Fibroblast of lung (primary cell): ENCODE measurements at regions not wholly inside any gene's neighbourhood (a gene's known extent, or its start where the extent isn't known, plus 50 kb on each side); places are given as distances from the start of the nearest gene placed in this dataset.

Source experiments
- DNase-seq, 2 donors: peaks; one replicate each; pipeline versions ENCODE4 v3.0.0 to v3.0.0-alpha.2; 2010; ENCODE audit warnings: low read depth in 2 of 2
- H2AFZ ChIP-seq: 2 replicates; pipeline ENCODE4 v1.5.1; 2012; ENCODE audit warnings: low read length, control low read depth, inconsistent platforms
- H3K27ac ChIP-seq: 2 replicates; pipeline ENCODE4 v1.5.1; 2011; ENCODE audit warnings: low read length, control low read depth; ENCODE audit not compliant: insufficient read depth
- H3K27me3 ChIP-seq: 2 replicates; pipeline ENCODE4 v1.5.1; 2011; ENCODE audit warnings: mild to moderate bottlenecking, low read length; ENCODE audit not compliant: control insufficient read depth, insufficient read depth
- H3K36me3 ChIP-seq: 2 replicates; pipeline ENCODE4 v1.5.1; 2011; ENCODE audit warnings: low read length; ENCODE audit not compliant: control insufficient read depth, insufficient read depth
- H3K4me1 ChIP-seq: 2 replicates; pipeline ENCODE4 v1.5.1; 2011; ENCODE audit warnings: low read length; ENCODE audit not compliant: control insufficient read depth, insufficient read depth; ENCODE audit errors: extremely low read depth
- H3K4me2 ChIP-seq: 2 replicates; pipeline ENCODE4 v1.5.1; 2011; ENCODE audit warnings: low read length, control low read depth; ENCODE audit not compliant: insufficient read depth; ENCODE audit errors: extremely low read depth
- H3K4me3 ChIP-seq, 4 experiments: fragments of 200-600 bp in 1 of 4; sonication (generic) in 1 of 4; replicated peaks in 1 of 4; 2 replicates each; pipeline ENCODE4 v1.5.1; 2011 to 2016; ENCODE audit warnings: low read length in 4 of 4, low read depth in 3 of 4, mild to moderate bottlenecking in 3 of 4, control low read depth in 2 of 4, inconsistent platforms in 1 of 4, mixed read lengths in 1 of 4; ENCODE audit not compliant: insufficient read depth in 1 of 4; ENCODE audit errors: control extremely low read depth in 1 of 4
- H3K79me2 ChIP-seq: 2 replicates; pipeline ENCODE4 v1.5.1; 2012; ENCODE audit warnings: mild to moderate bottlenecking, low read length, inconsistent platforms; ENCODE audit not compliant: control insufficient read depth, insufficient read depth
- H3K9ac ChIP-seq: 2 replicates; pipeline ENCODE4 v1.5.1; 2011; ENCODE audit warnings: mild to moderate bottlenecking, low read length, control low read depth; ENCODE audit not compliant: insufficient read depth
- H3K9me3 ChIP-seq: 2 replicates; pipeline ENCODE4 v1.5.1; 2012; ENCODE audit warnings: low read depth, low read length; ENCODE audit not compliant: control insufficient read depth, insufficient read depth
- H4K20me1 ChIP-seq: 2 replicates; pipeline ENCODE4 v1.5.1; 2011; ENCODE audit warnings: low read length; ENCODE audit not compliant: control insufficient read depth, insufficient read depth; ENCODE audit errors: extremely low read depth
- EZH2 ChIP-seq: IDR thresholded peaks from 2 replicates; pipeline ENCODE4 v1.5.1; 2012; ENCODE audit warnings: low read length, control low read depth, mild to moderate bottlenecking; ENCODE audit errors: missing control alignments
- TF ChIP-seq, protein P1 (sequence below), 2 donors: IDR thresholded peaks in 1 of 2; conservative IDR thresholded peaks in 1 of 2; 1 replicate in 1 of 2; 2 replicates in 1 of 2; pipeline ENCODE4 v1.5.1; 2011 to 2012; ENCODE audit warnings: low read length in 2 of 2, control low read depth in 1 of 2, inconsistent platforms in 1 of 2, low read depth in 1 of 2, mild to moderate bottlenecking in 1 of 2

DNA sequence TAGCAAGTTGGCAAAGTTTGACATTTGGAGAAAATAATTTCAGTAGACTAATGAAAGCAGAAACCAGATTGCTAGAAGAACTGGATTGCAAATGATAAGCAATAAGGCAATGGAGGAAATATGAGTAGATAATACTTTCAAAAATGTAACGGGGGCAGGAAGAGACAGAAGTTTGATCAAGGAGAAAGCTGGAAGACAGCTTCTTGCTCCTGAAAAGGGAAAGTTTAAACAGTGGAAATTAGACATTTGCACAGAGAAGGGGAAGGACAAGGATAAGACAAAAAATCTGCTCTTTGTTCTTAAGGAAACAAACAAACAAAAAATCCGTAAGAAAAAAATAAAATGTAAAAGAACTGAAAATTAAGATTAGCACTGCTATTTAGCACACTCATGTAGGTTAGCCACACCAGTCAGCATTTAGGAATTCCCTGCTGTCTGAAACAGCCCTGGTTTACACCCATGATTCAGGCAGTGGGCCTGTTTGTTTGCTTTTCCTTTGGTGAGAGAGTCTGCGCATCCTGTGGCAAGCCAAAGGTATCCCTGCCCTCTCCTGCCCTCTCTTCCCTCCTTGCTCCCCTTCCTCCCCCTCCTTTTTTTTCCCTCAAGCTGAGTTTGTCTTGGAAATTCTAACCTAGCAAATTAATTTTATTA lies 104.3 kb upstream of the CAV2 start:
- Histone ChIP-seq H3K4me1 (peaks cover 9% of the 10 kb centered on the region), H3K79me2 (no peaks in the 10 kb centered on the region), H3K27ac (peak overlapping the region; percentile 56), H2AFZ (no peak overlapping the region), H3K9me3 (no peaks in the 10 kb centered on the region), H3K9ac (no peak overlapping the region), H3K36me3 (no peaks in the 10 kb centered on the region), H4K20me1 (no peaks in the 10 kb centered on the region), H3K4me3 (no peak overlapping the region), H3K27me3 (no peaks in the 10 kb centered on the region), H3K4me2 (peak overlapping the region; percentile 60)
- DNase-seq, result peak; percentile 78 to 98
- TF ChIP-seq, protein P1, sequence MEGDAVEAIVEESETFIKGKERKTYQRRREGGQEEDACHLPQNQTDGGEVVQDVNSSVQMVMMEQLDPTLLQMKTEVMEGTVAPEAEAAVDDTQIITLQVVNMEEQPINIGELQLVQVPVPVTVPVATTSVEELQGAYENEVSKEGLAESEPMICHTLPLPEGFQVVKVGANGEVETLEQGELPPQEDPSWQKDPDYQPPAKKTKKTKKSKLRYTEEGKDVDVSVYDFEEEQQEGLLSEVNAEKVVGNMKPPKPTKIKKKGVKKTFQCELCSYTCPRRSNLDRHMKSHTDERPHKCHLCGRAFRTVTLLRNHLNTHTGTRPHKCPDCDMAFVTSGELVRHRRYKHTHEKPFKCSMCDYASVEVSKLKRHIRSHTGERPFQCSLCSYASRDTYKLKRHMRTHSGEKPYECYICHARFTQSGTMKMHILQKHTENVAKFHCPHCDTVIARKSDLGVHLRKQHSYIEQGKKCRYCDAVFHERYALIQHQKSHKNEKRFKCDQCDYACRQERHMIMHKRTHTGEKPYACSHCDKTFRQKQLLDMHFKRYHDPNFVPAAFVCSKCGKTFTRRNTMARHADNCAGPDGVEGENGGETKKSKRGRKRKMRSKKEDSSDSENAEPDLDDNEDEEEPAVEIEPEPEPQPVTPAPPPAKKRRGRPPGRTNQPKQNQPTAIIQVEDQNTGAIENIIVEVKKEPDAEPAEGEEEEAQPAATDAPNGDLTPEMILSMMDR (conservative IDR thresholded peaks at IDR 0.05 in 1 of 2, IDR thresholded peaks at IDR 0.05 in 1 of 2; ENCODE audit: low read depth in 1 of 2, low read length in 2 of 2), result no peak
- no peak for TF ChIP-seq EZH2

DNA sequence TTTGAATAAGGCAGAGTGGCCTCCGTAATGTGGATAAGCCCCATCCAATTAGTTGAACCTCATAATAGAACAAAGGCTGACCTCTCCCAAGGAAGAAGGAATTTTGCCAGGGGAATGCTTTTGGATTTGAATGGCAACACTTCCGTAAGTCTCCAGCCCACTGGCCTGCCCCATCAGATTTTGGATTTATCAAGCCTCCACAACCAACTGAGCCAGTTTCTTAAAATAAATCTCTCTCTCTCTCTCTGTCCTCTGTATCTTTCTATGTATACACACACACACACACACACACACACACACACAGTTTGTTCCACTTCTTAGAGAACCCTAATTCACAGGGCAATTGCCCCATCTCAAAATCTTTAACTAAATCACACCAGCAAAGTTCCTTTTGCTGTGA lies 100.9 kb upstream of the CAV2 start:
- TF ChIP-seq, protein P1 (conservative IDR thresholded peaks at IDR 0.05 in 1 of 2, IDR thresholded peaks at IDR 0.05 in 1 of 2; ENCODE audit: low read depth in 1 of 2, low read length in 2 of 2), result no peak
- TF ChIP-seq EZH2, result no peak
- Histone ChIP-seq H3K4me3 (no peak overlapping the region), H3K4me1 (peaks cover 8% of the 10 kb centered on the region), H3K79me2 (no peaks in the 10 kb centered on the region), H3K9ac (no peak overlapping the region), H2AFZ (no peak overlapping the region), H3K4me2 (no peak overlapping the region), H4K20me1 (no peaks in the 10 kb centered on the region), H3K27ac (no peak overlapping the region), H3K36me3 (no peaks in the 10 kb centered on the region), H3K27me3 (no peaks in the 10 kb centered on the region), H3K9me3 (no peaks in the 10 kb centered on the region)
- DNase-seq, result no peak

DNA sequence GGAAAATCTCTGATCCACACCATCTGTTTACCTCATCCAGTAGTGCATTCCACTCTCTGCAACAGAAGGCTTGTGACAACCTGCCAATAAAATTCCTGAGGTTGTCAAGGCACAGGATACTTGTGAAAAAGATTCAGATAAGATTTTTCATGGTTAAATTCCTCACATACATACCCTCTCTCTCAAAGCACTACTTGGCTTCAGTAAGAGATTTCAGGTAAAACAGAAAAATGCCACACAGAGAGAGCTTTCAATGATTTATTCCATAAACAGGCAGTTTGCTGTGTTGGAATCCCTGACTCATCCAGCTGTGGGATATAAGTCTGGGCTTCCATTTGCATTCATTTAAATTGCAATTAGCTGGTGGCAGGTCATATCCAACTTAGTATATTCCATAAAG lies 99.7 kb upstream of the CAV2 start:
- H3K4me1 ChIP-seq, result peaks cover 4% of the 10 kb centered on the region
- H3K27ac ChIP-seq, result no peak overlapping the region
- no peaks in the 10 kb centered on the region for H3K9me3 ChIP-seq
- no peak for TF ChIP-seq EZH2
- TF ChIP-seq, protein P1 (conservative IDR thresholded peaks at IDR 0.05 in 1 of 2, IDR thresholded peaks at IDR 0.05 in 1 of 2; ENCODE audit: low read depth in 1 of 2, low read length in 2 of 2), result no peak
- H3K27me3 ChIP-seq, result no peaks in the 10 kb centered on the region
- no peak overlapping the region for H3K9ac ChIP-seq
- H2AFZ ChIP-seq, result no peak overlapping the region
- H3K4me2 ChIP-seq, result no peak overlapping the region
- DNase-seq, result peak; percentile 33 to 94
- H4K20me1 ChIP-seq, result no peaks in the 10 kb centered on the region
- H3K79me2 ChIP-seq, result no peaks in the 10 kb centered on the region
- no peaks in the 10 kb centered on the region for H3K36me3 ChIP-seq
- H3K4me3 ChIP-seq, result no peak overlapping the region
